Esophagus squamous epithelium (tissue), 5 donors: ENCODE measurements at regions not wholly inside any gene's neighbourhood (a gene's known extent, or its start where the extent isn't known, plus 50 kb on each side); places are given as distances from the start of the nearest gene placed in this dataset.
"Not testable (repeated sequence)": the region's sequence is repeated elsewhere in the genome, so short reads cannot be mapped to it uniquely, and the experiment has no call there.

Experiments
- DNase-seq: peaks from one replicate; lab custom pipeline; 2025; lab: John Stamatoyannopoulos, UW
- H3K27ac ChIP-seq, 4 donors: fragments of 200-600 bp; sonication (generic); one replicate each; pipeline ENCODE4 v1.5.1; 2016 to 2019; ENCODE audit warnings: mild to moderate bottlenecking in 1 of 4
- H3K27me3 ChIP-seq, 4 donors: fragments of 200-600 bp; sonication (generic); 1 replicate in 3 of 4; 2 replicates in 1 of 4; pipeline versions ENCODE4 v1.5.1 to v1.6.0; 2017 to 2021; ENCODE audit warnings: antibody characterized with exemption in 1 of 4
- H3K36me3 ChIP-seq, 3 donors: fragments of 200-600 bp; sonication (generic); one replicate each; pipeline ENCODE4 v1.5.1; 2016 to 2019
- H3K4me1 ChIP-seq, 3 donors: fragments of 200-600 bp; sonication (generic); one replicate each; pipeline ENCODE4 v1.5.1; 2017 to 2019
- H3K4me3 ChIP-seq, 4 donors: fragments of 200-600 bp; sonication (generic); 1 replicate in 3 of 4; 2 replicates in 1 of 4; pipeline ENCODE4 v1.5.1; 2016 to 2019; ENCODE audit warnings: mild to moderate bottlenecking in 2 of 4, moderate library complexity in 1 of 4
- H3K9me3 ChIP-seq, 3 donors: fragments of 200-600 bp; sonication (generic); one replicate each; pipeline ENCODE4 v1.5.1; 2016 to 2019
- CTCF ChIP-seq, 6 experiments: fragments of 450-650 bp in 4 of 6; fragments of 200-600 bp in 2 of 6; sonication (generic) in 2 of 6; IDR thresholded peaks; one replicate each; pipeline ENCODE4 v1.5.1; 2016 to 2019; ENCODE audit warnings: antibody characterized with exemption in 6 of 6, mild to moderate bottlenecking in 4 of 6, moderate library complexity in 4 of 6
- POLR2A ChIP-seq, 4 donors: fragments of 450-650 bp; IDR thresholded peaks; one replicate each; pipeline ENCODE4 v1.6.1; 2017; ENCODE audit warnings: antibody characterized with exemption in 4 of 4, mild to moderate bottlenecking in 4 of 4, moderate library complexity in 3 of 4
- WGBS, 2 donors: methylation state at CpG; one replicate each; pipeline ENCODE4 v1.1.5; 2018; 5-methylcytosine and 5-hydroxymethylcytosine counted together
- intact Hi-C: fragments of 100-400 bp; cut with DNase I; formaldehyde crosslinking; loops from one replicate; pipeline ENCODE4 v1.15.0; 2022
- donor health status: DM: yes; HTN: yes; CAD: no.

DNA sequence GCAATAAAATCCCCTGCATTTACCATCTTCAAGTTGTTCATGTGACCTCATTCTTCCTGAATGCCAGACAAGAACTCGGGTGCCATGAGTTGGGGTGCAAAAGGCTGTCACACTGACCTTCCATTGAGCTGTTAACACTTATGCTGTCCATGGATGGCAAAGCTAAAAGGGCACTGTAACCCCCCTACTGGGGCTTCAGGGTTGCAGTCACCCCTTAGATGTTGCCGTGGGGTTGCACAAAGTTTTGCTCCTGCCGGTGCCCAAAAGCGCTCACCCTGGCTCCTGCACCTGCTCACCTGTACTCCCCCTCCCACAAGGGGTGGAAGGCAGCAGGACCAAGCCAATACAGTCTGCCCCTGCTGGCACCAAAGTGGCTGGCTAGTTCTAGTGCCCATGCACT is 208.2 kb downstream of the RHOU start:
- Histone ChIP-seq H3K36me3 (no peaks in the 10 kb centered on the region), H3K4me3 (no peak overlapping the region), H3K27ac (no peak overlapping the region), H3K4me1 (peaks cover 0 to 10% (median 7%) of the 10 kb centered on the region in 3 donors), H3K9me3 (no peaks in the 10 kb centered on the region), H3K27me3 (no peaks in the 10 kb centered on the region)
- no peak for DNase-seq
- 100% methylated on average over 1 to 3 of the region's 4 CpGs for WGBS, 2 donors
- TF ChIP-seq CTCF (IDR thresholded peaks at IDR 0.05) (no peak), POLR2A (IDR thresholded peaks at IDR 0.05) (no peak)
- intact Hi-C loops = no loop called here

DNA sequence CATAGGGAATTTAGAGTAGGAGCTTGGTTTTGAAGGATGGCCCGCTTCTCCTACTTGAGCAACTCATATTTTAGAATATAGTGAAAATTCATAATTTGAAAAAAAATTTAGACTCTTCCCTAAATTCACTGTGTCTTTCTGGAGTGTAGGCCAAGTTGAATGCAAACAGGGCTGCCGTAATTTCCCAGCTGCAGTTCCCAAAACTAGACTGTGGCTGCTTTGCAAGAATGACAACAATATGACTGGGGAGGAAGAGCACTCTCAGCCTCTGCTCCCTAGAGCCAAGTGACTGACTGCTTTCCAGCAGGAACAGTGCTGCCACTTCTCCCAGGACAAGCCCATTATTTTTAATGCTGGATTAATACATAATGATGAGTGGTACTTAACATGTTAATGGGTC is 209.0 kb downstream of the RHOU start:
- Histone ChIP-seq H3K27ac (no peak overlapping the region), H3K27me3 (no peaks in the 10 kb centered on the region), H3K4me3 (no peak overlapping the region), H3K36me3 (no peaks in the 10 kb centered on the region), H3K4me1 (peaks cover 0 to 5% (median 5%) of the 10 kb centered on the region in 3 donors), H3K9me3 (no peaks in the 10 kb centered on the region)
- TF ChIP-seq POLR2A (IDR thresholded peaks at IDR 0.05) = no peak
- no peak for TF ChIP-seq CTCF (IDR thresholded peaks at IDR 0.05)
- 81 to 100% methylated on average over 2 of the region's 2 CpGs for WGBS, 2 donors
- intact Hi-C loops = no loop called here
- DNase-seq = no peak

- TF ChIP-seq POLR2A (IDR thresholded peaks at IDR 0.05) (no peak), CTCF (IDR thresholded peaks at IDR 0.05) (no peak)
- Histone ChIP-seq H3K27ac (no peak overlapping the region), H3K36me3 (no peaks in the 10 kb centered on the region), H3K4me3 (no peak overlapping the region), H3K9me3 (no peaks in the 10 kb centered on the region), H3K4me1 (peaks cover 0 to 8% (median 5%) of the 10 kb centered on the region in 3 donors), H3K27me3 (no peaks in the 10 kb centered on the region)
- WGBS, 2 donors = 63 to 73% methylated on average over 5 of the region's 5 CpGs
- no peak for DNase-seq
- intact Hi-C loops = no loop called here
These were observed 209.7 kb downstream of the RHOU start for GRCh38 chr1:228944935-228945371.

- 89 to 100% methylated on average over 3 of the region's 3 CpGs for WGBS, 2 donors
- H3K9me3 ChIP-seq = no peaks in the 10 kb centered on the region
- H3K27ac ChIP-seq = no peak overlapping the region
These were observed 210.6 kb downstream of the RHOU start for GRCh38 chr1:228945885-228946284.

GRCh38 chr1:228949617-228950016 is 214.3 kb downstream of the RHOU start:
- intact Hi-C loops, H3K4me3 ChIP-seq, DNase-seq, H3K4me1 ChIP-seq, H3K9me3 ChIP-seq, H3K27me3 ChIP-seq, H3K36me3 ChIP-seq: not testable (repeated sequence)
- H3K27ac ChIP-seq = peak overlapping the region in 1 of 4 donors; percentile 21
- 65 to 66% methylated on average over 9 of the region's 9 CpGs for WGBS, 2 donors

More at GRCh38 chr1:228945885-228946284, 210.6 kb downstream of the RHOU start:
- TF ChIP-seq CTCF (IDR thresholded peaks at IDR 0.05) = no peak
- no peak for TF ChIP-seq POLR2A (IDR thresholded peaks at IDR 0.05)
- intact Hi-C loops = no loop called here
- DNase-seq = no peak
- peaks cover 0 to 8% (median 5%) of the 10 kb centered on the region in 3 donors for H3K4me1 ChIP-seq
- no peaks in the 10 kb centered on the region for H3K27me3 ChIP-seq
- H3K4me3 ChIP-seq = no peak overlapping the region
- no peaks in the 10 kb centered on the region for H3K36me3 ChIP-seq

- 82 to 90% methylated on average over 2 to 4 of the region's 4 CpGs for WGBS, 2 donors
- Histone ChIP-seq H3K36me3 (no peaks in the 10 kb centered on the region), H3K4me1 (peaks cover 0 to 4% (median 0%) of the 10 kb centered on the region in 3 donors), H3K27ac (no peak overlapping the region), H3K27me3 (no peaks in the 10 kb centered on the region), H3K4me3 (no peak overlapping the region), H3K9me3 (no peaks in the 10 kb centered on the region)
- TF ChIP-seq CTCF (IDR thresholded peaks at IDR 0.05) (no peak), POLR2A (IDR thresholded peaks at IDR 0.05) (no peak)
- DNase-seq = no peak
- intact Hi-C loops = no loop called here
These were observed 217.9 kb downstream of the RHOU start for GRCh38 chr1:228953207-228953606.

- H3K9me3 ChIP-seq, H3K4me3 ChIP-seq, DNase-seq, intact Hi-C loops, H3K27me3 ChIP-seq, H3K4me1 ChIP-seq, H3K36me3 ChIP-seq, H3K27ac ChIP-seq: not testable (repeated sequence)
- 82 to 89% methylated on average over 7 to 10 of the region's 11 CpGs for WGBS, 2 donors
These were observed 218.5 kb downstream of the RHOU start for GRCh38 chr1:228953808-228954207.
